Kidney (tissue), 13 donors: ENCODE measurements at regions not wholly inside any gene's neighbourhood (a gene's known extent, or its start where the extent isn't known, plus 50 kb on each side); places are given as distances from the start of the nearest gene placed in this dataset.

ENCODE experiments used
- DNase-seq, 5 donors: peaks; one replicate each; pipeline ENCODE4 v3.0.0-alpha.2; 2013 to 2020
- FAIRE-seq: peaks from 2 replicates; lab custom pipeline; 2012; peaks lifted over from hg19 to GRCh38; lab: Jason Lieb, UNC
- H3K27ac ChIP-seq, 2 donors: one replicate each; pipeline ENCODE4 v1.7.0; 2013; ENCODE audit warnings: low read depth in 2 of 2, low read length in 2 of 2, inconsistent platforms in 1 of 2
- H3K27me3 ChIP-seq: one replicate; pipeline ENCODE4 v1.7.1; 2013; ENCODE audit warnings: low read length, inconsistent platforms; ENCODE audit not compliant: control insufficient read depth, insufficient read depth
- H3K36me3 ChIP-seq, 3 donors: one replicate each; pipeline versions ENCODE4 v1.7.0 to v1.7.1; 2013; ENCODE audit warnings: low read length in 3 of 3, control low read depth in 1 of 3, inconsistent platforms in 1 of 3; ENCODE audit not compliant: insufficient read depth in 3 of 3, control insufficient read depth in 2 of 3
- H3K4me1 ChIP-seq, 3 donors: one replicate each; pipeline versions ENCODE4 v1.7.0 to v1.7.1; 2013; ENCODE audit warnings: low read length in 3 of 3, inconsistent platforms in 1 of 3, low read depth in 1 of 3; ENCODE audit not compliant: control insufficient read depth in 2 of 3, insufficient read depth in 2 of 3
- H3K4me3 ChIP-seq, 3 donors: one replicate each; pipeline versions ENCODE4 v1.7.0 to v1.8.1; 2013; ENCODE audit warnings: low read length in 3 of 3, control low read depth in 1 of 3, inconsistent platforms in 1 of 3
- H3K9ac ChIP-seq, 3 donors: one replicate each; pipeline versions ENCODE4 v1.7.0 to v1.7.1; 2013; ENCODE audit warnings: low read length in 3 of 3, control low read depth in 1 of 3, inconsistent platforms in 1 of 3
- H3K9me3 ChIP-seq, 3 donors: one replicate each; pipeline versions ENCODE4 v1.7.0 to v1.7.1; 2013; ENCODE audit warnings: low read length in 3 of 3, control low read depth in 1 of 3, inconsistent platforms in 1 of 3; ENCODE audit not compliant: control insufficient read depth in 2 of 3, insufficient read depth in 1 of 3
- CTCF ChIP-seq: IDR thresholded peaks from 3 replicates; pipeline ENCODE4 v1.5.1; 2012; ENCODE audit warnings: mild to moderate bottlenecking, moderate library complexity, borderline replicate concordance; ENCODE audit not compliant: insufficient read depth; ENCODE audit errors: extremely low read depth
- intact Hi-C: fragments of 100-400 bp; cut with DNase I; formaldehyde crosslinking; loops from one replicate; pipeline ENCODE4 v1.11.1; 2022
- donor health status: control.
- donor health status: control.
- donor health status: control.
- donor health status: control.
- donor health status: control.
- donor health status: DM: yes; HTN: yes; CAD: no.
- donor health status: Normal renal cell carcinoma (clear cell type).

DNA sequence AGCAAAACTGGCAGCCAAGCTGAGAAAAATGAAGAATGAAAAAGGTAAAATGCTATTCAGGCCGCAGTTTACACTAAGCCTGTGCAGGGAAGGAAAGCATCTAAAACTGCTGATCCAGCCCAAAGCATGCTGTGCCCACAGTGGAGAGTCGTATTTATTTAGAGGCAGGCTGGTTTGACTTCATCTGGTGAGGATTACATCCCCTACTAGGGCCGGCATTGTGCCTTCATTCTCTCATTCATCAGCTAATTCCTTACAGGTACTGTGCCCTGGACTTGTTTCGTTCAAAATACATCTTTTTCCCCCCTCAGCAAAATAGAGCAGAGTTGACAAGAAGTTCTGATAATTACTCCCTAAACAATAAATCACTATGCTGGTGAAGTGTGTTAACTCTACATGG is 137.5 kb upstream of the DAP start:
- no peak for TF ChIP-seq CTCF
- no peak for FAIRE-seq
- no peak overlapping the region for H3K27ac ChIP-seq

GRCh38 chr5:10896016-10896415 is 135.0 kb upstream of the DAP start:
- no peak overlapping the region for H3K4me3 ChIP-seq
- DNase-seq (no peak), FAIRE-seq (no peak)
- no peak overlapping the region for H3K9ac ChIP-seq
- intact Hi-C loops, result no loop called here
- H3K27me3 ChIP-seq, result no peaks in the 10 kb centered on the region
- H3K9me3 ChIP-seq, result peaks cover 0 to 5% (median 2%) of the 10 kb centered on the region in 3 donors
- no peak overlapping the region for H3K27ac ChIP-seq
- H3K36me3 ChIP-seq, result no peaks in the 10 kb centered on the region
- H3K4me1 ChIP-seq, result no peaks in the 10 kb centered on the region
- no peak for TF ChIP-seq CTCF

More for the DNA sequence above, 137.5 kb upstream of the DAP start:
- Histone ChIP-seq H3K4me1 (no peaks in the 10 kb centered on the region), H3K9me3 (no peaks in the 10 kb centered on the region), H3K27me3 (no peaks in the 10 kb centered on the region), H3K36me3 (no peaks in the 10 kb centered on the region), H3K4me3 (no peak overlapping the region), H3K9ac (no peak overlapping the region)
- intact Hi-C loops, result no loop called here
- DNase-seq, result no peak

GRCh38 chr5:10894445-10895054 is 133.5 kb upstream of the DAP start:
- Histone ChIP-seq H3K36me3 (no peaks in the 10 kb centered on the region), H3K9ac (no peak overlapping the region), H3K27ac (no peak overlapping the region), H3K9me3 (peaks cover 0 to 6% (median 3%) of the 10 kb centered on the region in 3 donors), H3K27me3 (no peaks in the 10 kb centered on the region), H3K4me1 (no peaks in the 10 kb centered on the region), H3K4me3 (no peak overlapping the region)
- no peak for TF ChIP-seq CTCF
- DNase-seq, result peak in 3 of 5 donors; percentile 39 to 48 (median 46)
- no peak for FAIRE-seq
- intact Hi-C loops, result no loop called here

- H3K27ac ChIP-seq, result no peak overlapping the region
- no peaks in the 10 kb centered on the region for H3K27me3 ChIP-seq
- intact Hi-C loops, result no loop called here
- no peaks in the 10 kb centered on the region for H3K4me1 ChIP-seq
- H3K9me3 ChIP-seq, result peaks cover 0 to 6% (median 3%) of the 10 kb centered on the region in 3 donors
- no peak overlapping the region for H3K4me3 ChIP-seq
- H3K36me3 ChIP-seq, result no peaks in the 10 kb centered on the region
- no peak for DNase-seq
- TF ChIP-seq CTCF, result no peak
- no peak overlapping the region for H3K9ac ChIP-seq
- FAIRE-seq, result no peak
Measured at GRCh38 chr5:10892911-10893215, 131.8 kb upstream of the DAP start.
